ENCODE measurements at regions not wholly inside any gene's neighbourhood (a gene's known extent, or its start where the extent isn't known, plus 50 kb on each side); places are given as distances from the start of the nearest gene placed in this dataset.

DNA sequence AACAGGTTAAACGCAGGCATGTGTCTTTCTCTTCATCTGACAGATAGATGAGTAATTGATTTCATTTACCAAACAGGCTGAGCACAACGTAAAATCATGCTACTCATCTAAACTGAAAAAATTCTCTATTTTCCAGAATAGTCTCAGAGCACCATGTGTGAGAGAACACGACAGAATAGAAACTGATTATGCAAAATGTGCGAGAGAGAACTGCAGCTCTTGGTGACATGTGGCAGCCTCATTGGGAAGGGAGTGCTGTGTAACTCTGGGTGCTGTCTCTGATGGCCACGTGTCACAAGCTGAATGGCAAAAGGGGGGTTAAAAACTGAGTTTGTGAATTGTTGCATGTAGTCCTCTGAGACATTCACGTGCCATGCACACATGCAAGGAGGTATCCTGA is 143.7 kb upstream of the ATXN1 start:
- 0 out of 4 replicates have a peak, but pooled peaks cover 0 to 2% of the 10 kb centered on the region in 2 experiments for H3K27me3 ChIP-seq (replicated peaks in 1 of 2; ENCODE audit: control insufficient read depth in 2 of 2, insufficient read depth in 2 of 2, low read length in 1 of 2)
- POLR2A ChIA-PET: no interaction called here
- H3K9ac ChIP-seq (ENCODE audit: control insufficient read depth, insufficient read depth, low read length): no peak overlapping the region
- 20% methylated on average over 6 of the region's 6 CpGs for WGBS (ENCODE audit: insufficient coverage, insufficient replicate concordance, low lambda C conversion rate, missing lambda C conversion rate)
- BruUV-seq (replicated peaks): no TSS peak
- intact Hi-C loops (cut with micrococcal nuclease; ENCODE audit: unreplicated experiment) (no loop called here), in situ Hi-C loops (cut with MboI) (no loop called here)
- RAD21 ChIA-PET (ENCODE audit: unreplicated experiment): no interaction called here
- FAIRE-seq (no peak), DNase-seq (ENCODE audit: low read depth, low spot score) (no peak), ATAC-seq (no peak)
- H3K9me3 ChIP-seq (replicated peaks; ENCODE audit: control insufficient read depth, insufficient read depth, low read length): no peaks in the 10 kb centered on the region
- H3K4me1 ChIP-seq (ENCODE audit: control insufficient read depth, insufficient read depth, low read length): no peaks in the 10 kb centered on the region
- H2AFZ ChIP-seq (ENCODE audit: control insufficient read depth, low read depth, low read length): no peak overlapping the region
- CTCF ChIA-PET: interaction anchor here (0.6 kb wide), 1 partner anchor 140 kb away, joined by 3 read pairs; no protein-coding TSS in a partner anchor
- H4K20me1 ChIP-seq (ENCODE audit: control insufficient read depth, insufficient read depth): no peaks in the 10 kb centered on the region
- H3K4me2 ChIP-seq (ENCODE audit: control insufficient read depth, insufficient read depth): no peak overlapping the region
- no peak for TF ChIP-seq PML (IDR thresholded peaks at IDR 0.05; ENCODE audit: low read length)
- peak in 1 of 2 experiments; percentile 33; a peak in 2 of 4 replicates for TF ChIP-seq BHLHE40 (IDR thresholded peaks at IDR 0.05; ENCODE audit: borderline replicate concordance in 1 of 2, low read depth in 2 of 2, low read length in 1 of 2)
- no peak overlapping the region for H3K4me3 ChIP-seq
- no peak overlapping the region for H3K27ac ChIP-seq (ENCODE audit: control insufficient read depth, insufficient read depth)
- SMC1A ChIA-PET (ENCODE audit: uncharacterized antibody, unreplicated experiment): interaction anchor here (0.6 to 0.8 kb wide), 4 partner anchors 15 to 94 kb away, joined by 3 read pairs; no protein-coding TSS in a partner anchor
- no peaks in the 10 kb centered on the region for H3K79me2 ChIP-seq (ENCODE audit: control insufficient read depth, insufficient read depth, low read length)
- no peaks in the 10 kb centered on the region for H3K36me3 ChIP-seq (ENCODE audit: control insufficient read depth in 2 of 2, insufficient read depth in 2 of 2, low read length in 1 of 2)

DNA sequence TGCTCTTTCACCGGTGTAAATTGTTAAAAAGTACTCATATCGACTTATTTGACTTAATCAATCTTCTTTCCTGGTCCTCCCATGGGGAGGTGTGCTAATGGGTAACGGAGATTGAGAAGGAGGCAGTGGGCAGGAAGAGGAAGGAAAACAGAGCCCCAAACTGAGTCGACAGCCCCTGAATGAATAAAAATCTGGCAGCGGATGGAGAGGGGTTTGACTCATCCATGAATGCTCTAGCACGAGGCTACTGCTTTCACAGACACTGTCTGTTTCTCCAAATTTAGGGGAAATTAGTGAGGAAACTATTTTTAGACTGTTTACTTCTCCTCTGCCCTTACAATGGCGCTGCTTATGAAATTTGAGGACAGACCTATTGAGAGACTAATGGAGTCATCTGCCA is 142.2 kb upstream of the ATXN1 start:
- intact Hi-C loops (cut with micrococcal nuclease; ENCODE audit: unreplicated experiment): no loop called here
- RAD21 ChIA-PET (ENCODE audit: unreplicated experiment): no interaction called here
- Histone ChIP-seq H3K4me2 (ENCODE audit: control insufficient read depth, insufficient read depth) (no peak overlapping the region), H3K9ac (ENCODE audit: control insufficient read depth, insufficient read depth, low read length) (no peak overlapping the region), H3K36me3 (ENCODE audit: control insufficient read depth in 2 of 2, insufficient read depth in 2 of 2, low read length in 1 of 2) (no peaks in the 10 kb centered on the region), H3K27ac (ENCODE audit: control insufficient read depth, insufficient read depth) (no peak overlapping the region), H3K4me3 (no peak overlapping the region), H3K4me1 (ENCODE audit: control insufficient read depth, insufficient read depth, low read length) (no peaks in the 10 kb centered on the region), H3K79me2 (ENCODE audit: control insufficient read depth, insufficient read depth, low read length) (no peaks in the 10 kb centered on the region), H4K20me1 (ENCODE audit: control insufficient read depth, insufficient read depth) (no peaks in the 10 kb centered on the region), H3K27me3 (replicated peaks in 1 of 2; ENCODE audit: control insufficient read depth in 2 of 2, insufficient read depth in 2 of 2, low read length in 1 of 2) (0 out of 4 replicates have a peak, but pooled peaks cover 0 to 2% of the 10 kb centered on the region in 2 experiments), H2AFZ (ENCODE audit: control insufficient read depth, low read depth, low read length) (no peak overlapping the region), H3K9me3 (replicated peaks; ENCODE audit: control insufficient read depth, insufficient read depth, low read length) (no peaks in the 10 kb centered on the region)
- 23% methylated on average over 7 of the region's 7 CpGs for WGBS (ENCODE audit: insufficient coverage, insufficient replicate concordance, low lambda C conversion rate, missing lambda C conversion rate)
- CTCF ChIA-PET: no interaction called here
- no peak for FAIRE-seq
- in situ Hi-C loops (cut with MboI): no loop called here
- ATAC-seq: no peak
- DNase-seq (ENCODE audit: low read depth, low spot score): no peak
- BruUV-seq (replicated peaks): no TSS peak
- SMC1A ChIA-PET (ENCODE audit: uncharacterized antibody, unreplicated experiment): no interaction called here
- POLR2A ChIA-PET: no interaction called here
- no peak for TF ChIP-seq RUNX3 (IDR thresholded peaks at IDR 0.05; ENCODE audit: low read length)
- TF ChIP-seq BCLAF1 (IDR thresholded peaks at IDR 0.05): no peak
- TF ChIP-seq, protein P1, sequence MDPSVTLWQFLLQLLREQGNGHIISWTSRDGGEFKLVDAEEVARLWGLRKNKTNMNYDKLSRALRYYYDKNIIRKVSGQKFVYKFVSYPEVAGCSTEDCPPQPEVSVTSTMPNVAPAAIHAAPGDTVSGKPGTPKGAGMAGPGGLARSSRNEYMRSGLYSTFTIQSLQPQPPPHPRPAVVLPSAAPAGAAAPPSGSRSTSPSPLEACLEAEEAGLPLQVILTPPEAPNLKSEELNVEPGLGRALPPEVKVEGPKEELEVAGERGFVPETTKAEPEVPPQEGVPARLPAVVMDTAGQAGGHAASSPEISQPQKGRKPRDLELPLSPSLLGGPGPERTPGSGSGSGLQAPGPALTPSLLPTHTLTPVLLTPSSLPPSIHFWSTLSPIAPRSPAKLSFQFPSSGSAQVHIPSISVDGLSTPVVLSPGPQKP (IDR thresholded peaks at IDR 0.05; ENCODE audit: low read depth, low read length): no peak
- TF ChIP-seq TARDBP (IDR thresholded peaks at IDR 0.05; ENCODE audit: borderline replicate concordance): no peak
- TF ChIP-seq YY1 (IDR thresholded peaks at IDR 0.05; ENCODE audit: low read depth, low read length): no peak
- no peak for TF ChIP-seq ZBTB33 (IDR thresholded peaks at IDR 0.05)
- TF ChIP-seq SKIL (IDR thresholded peaks at IDR 0.05; ENCODE audit: low read depth, poor library complexity, severe bottlenecking): no peak
